EL (cell line): ENCODE measurements at regions not wholly inside any gene's neighbourhood (a gene's known extent, or its start where the extent isn't known, plus 50 kb on each side); places are given as distances from the start of the nearest gene placed in this dataset.
A peak's percentile ranks its signal among the peaks of the same experiment; 100 is the strongest.
"Not testable (repeated sequence)": the region's sequence is repeated elsewhere in the genome, so short reads cannot be mapped to it uniquely, and the experiment has no call there.

ENCODE experiments used
- DNase-seq: peaks from one replicate; pipeline ENCODE4 v3.0.0-alpha.2; 2016

DNA sequence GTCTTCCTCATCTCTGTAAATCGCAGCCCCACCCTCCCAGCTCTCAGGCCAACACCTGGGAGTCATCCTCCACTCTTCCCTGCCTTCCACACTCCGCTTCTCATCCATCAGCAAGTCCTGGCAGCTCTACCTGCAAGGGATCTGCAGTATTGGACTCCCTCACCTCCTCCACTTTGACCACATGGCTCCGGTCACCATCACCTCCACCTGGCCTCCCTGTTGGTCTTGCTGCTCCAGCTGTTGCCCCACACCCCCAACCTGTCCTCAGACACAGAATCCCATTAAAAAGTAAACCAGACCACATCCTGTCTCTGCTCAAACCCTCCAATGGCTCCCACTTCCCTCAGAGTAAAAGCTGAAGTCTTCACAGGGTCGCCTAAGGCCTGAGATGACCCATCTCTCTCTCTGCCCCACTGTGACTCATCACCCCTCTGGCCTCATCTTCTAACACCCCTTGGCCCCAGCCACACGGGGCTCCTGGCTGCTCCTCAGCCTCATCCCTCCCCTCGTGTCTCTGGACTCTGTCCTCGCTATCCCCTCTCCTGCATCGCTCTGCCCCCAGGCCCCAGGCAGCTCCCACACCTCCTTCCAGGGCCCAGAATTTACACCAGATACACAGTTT, 185.1 kb upstream of the SULF2 start:
- peak; percentile 51 for DNase-seq

DNA sequence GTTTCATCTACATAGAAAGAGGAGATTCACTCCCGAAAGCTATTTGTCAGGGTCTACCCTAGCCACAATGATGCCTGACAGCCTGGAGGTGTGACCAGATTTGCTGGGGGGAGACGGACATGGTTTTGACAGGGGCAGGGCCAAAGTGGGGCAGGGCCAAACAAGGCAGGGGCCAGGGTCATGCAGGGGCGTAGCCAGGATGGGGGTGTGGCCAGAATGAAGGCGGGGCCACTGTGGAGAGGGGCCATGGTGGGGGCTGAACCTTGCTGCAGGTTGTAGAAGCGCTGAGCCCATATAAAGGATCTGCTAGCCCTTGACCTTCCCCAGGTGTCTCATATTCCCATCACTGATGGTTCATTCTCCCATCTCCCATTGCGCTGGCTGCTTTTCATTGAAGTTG, 184.1 kb upstream of the SULF2 start:
- no peak for DNase-seq

DNA sequence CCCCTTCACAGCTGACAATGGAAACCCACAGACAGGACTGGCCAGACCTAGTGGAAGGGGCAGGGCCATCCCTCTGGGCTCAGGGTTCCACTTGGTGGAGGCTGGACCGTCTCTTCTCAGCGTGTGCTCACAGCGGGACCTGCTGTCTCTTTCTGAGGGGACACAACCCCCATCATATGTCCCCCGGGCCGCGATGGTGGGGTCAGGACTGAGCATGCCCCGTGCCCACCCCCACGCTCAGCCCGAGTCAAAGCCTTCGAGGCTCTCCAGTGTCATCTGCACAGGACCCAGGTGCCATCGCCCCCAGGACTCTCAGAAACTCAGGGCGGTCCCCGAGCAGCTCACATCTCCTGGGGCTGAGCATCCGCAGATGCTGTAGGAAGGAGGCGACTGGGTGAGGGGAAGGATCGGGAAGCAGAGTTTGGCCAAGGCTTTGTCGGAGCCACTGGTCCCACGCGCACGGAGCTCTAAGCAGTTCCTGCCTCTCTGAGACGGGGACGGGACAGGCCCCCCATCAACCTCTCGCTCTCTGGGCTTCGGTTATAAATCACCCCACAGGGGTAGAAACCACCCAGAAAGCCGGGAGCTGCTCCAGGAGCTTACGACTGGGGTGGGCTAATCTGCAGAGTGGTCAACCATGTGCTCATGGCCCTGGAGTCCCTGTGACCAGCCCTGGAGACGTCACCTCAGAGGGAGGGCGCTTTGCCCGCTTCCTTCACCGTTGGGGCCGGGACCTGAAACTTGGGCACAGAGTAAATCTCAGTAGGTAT, 183.4 kb upstream of the SULF2 start:
- no peak for DNase-seq

DNA sequence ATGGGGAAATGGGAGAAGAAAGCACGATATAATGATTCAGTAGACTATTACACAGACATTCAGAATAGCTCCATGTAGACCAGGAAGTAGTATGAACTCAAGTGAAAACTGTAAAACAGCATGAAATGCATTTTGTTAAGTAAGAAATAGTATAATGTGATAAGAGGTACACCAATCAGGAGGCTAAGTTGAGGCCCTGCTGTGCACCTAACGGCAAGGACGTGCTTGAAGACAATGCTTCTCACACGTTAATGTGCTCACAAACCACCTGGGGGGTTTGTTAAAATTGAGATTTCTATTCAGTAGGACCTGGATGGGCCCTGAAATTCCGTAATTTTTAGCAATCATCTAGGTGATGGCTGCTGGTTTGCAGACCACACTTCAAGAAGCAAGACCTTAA, 178.9 kb upstream of the SULF2 start:
- DNase-seq: no peak

GRCh38 chr20:47963022-47963421, 177.7 kb upstream of the SULF2 start:
- no peak for DNase-seq

DNA sequence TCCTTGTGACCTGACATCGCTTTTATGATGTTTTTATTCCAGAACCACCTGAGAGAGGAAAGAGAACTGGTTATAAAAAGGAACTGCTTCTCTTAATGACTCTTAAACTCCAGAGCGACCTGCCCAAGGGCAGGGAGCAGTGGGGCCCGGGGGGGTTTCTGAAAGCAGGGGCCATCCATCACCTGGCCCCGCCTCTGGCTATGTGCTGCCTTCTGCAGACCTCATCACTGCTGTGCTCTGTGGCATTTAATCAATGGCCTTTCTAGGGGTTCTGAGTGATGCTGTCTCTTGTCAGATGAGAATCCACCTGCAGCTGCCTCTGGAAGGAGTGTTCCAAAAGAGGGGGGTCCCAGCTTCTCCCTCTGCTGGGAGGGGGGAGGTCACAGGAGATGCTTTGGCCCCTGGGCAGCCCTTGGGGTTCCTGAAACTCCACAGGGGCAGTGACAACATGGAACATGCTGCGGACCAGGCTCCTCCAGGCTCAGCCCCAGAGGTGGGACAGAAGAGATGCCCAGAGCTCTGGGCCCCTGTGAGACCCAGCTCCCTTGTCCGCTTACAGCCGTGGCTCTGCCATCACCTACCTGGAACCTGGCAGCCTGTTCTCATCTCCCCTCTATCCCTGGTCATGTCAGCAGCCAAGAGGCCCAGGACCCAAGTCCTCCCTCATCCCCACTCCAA, 177.1 kb upstream of the SULF2 start:
- no peak for DNase-seq

- DNase-seq: no peak
Observed at GRCh38 chr20:47960769-47961541, 175.7 kb upstream of the SULF2 start.

DNA sequence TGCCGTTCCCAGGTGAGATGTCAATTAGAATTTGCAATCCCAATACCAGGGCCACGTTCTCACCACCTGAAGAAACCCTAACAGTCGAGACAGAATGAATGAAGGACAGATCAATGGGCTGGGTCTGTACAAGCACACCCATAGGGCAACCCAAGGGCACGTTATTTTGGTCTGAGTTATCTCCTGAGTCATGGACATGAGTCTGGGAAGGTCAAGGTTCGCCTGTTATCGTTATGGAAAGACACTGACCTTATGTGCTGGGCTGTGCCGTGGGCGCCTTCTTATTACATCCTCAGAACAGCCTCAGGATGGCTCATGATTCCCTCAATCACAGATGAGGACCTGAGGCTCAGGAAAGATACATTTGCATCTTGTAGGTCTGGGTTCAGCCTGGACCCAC, 175.0 kb upstream of the SULF2 start:
- DNase-seq: no peak

GRCh38 chr20:47957989-47958801, 172.9 kb upstream of the SULF2 start:
- DNase-seq: not testable (repeated sequence)

- no peak for DNase-seq
Observed at GRCh38 chr20:47957135-47957534, 171.9 kb upstream of the SULF2 start.

DNA sequence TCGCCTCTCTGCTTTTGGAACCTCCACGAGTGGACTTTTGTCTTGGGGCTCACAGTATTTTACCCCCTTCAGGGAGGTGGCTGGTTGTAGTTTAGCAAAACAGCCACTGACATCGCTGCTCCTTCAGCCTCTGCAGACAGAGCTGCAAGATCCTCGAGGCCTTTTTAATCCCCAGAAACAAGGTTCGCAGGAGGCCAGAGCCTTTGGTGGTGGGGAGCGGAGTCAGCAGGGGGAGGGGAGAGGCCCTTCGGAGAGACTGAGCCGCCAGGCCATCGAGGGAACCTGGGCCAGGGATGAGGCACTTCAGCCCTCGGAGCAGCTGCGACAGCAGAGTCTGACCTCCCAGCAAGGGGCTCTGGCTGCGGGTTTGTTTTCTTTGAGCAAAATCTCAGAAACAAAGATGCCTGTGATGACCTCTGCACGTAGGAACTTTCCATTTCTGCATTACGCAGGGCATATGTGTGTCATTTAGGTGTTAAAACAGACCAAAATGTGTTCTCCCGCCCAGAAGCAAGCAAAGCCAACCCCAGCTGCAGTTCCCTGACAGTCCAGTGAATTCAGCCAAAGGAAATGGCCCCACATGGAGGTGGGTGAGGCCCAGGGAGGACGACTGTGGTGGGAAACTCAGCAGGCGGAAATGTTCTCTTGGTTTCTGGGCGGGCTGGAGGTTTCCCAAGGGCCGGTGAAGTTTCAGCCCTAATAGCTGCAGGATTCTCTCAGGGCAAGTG, 171.2 kb upstream of the SULF2 start:
- DNase-seq: no peak

GRCh38 chr20:47953471-47953870, 168.2 kb upstream of the SULF2 start:
- DNase-seq: no peak

- DNase-seq: no peak
Observed at GRCh38 chr20:47952023-47952564, 166.8 kb upstream of the SULF2 start.

GRCh38 chr20:47951521-47951971, 166.3 kb upstream of the SULF2 start:
- DNase-seq: peak; percentile 19

- no peak for DNase-seq
Observed at GRCh38 chr20:47950913-47951283, 165.6 kb upstream of the SULF2 start.

DNA sequence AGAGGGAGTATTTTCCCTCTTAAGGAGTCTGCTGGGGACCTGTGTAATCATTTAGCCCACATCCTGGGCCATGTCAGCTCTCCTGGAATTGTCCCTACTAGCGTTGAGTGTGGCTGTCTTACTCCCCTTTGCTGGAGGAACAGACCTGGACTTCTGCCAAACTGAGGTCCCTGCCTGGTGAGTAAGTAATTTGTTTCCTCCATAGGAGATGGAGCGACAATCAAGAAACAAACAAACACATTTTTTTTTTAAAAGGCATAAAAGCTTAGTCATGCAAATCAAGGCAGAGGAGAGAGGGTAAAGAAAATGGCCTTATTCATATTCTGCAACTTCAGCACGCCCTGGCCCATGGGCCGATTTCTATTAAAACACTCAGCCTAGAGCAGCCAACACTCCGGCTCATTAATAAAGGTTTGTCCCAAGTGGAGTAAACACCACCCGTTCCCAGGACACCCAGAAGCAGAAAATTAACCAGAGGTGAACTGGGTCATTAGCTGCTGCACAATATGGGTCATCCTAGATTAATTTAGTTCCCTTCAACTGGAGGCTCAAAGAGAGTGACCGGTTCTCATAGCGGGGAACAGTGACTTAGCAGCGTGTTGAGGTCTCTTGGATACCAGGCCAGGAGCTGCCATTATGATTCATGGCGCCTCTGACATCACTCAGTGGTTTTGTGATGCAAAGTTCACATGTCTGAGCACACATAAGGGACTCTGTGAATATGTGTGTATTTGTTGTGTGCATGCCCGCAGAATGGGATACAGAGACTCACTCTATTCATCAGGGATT, 165.0 kb upstream of the SULF2 start:
- DNase-seq: peak; percentile 48

GRCh38 chr20:47949230-47949629, 163.9 kb upstream of the SULF2 start:
- no peak for DNase-seq

GRCh38 chr20:47944682-47945081, 159.4 kb upstream of the SULF2 start:
- no peak for DNase-seq

DNA sequence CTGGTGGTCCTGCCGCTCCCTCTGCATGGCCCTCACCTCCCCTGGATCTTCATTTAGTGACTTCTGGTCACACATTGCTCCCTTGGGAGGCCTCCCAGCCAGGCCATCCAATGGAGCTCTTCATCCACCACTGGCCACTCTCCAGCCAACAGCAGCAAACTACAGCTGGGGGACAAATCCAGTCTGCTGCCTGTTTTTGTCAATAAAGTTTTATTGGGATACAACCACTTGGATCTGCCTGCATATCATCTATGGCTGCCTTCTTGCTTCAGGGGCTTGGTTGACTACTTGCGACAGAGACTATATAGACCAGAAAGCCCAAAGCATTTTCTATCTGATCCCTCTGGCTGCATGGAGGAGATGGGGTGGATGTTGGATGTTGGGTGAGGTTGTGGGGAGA, 156.6 kb upstream of the SULF2 start:
- DNase-seq: no peak

- DNase-seq: no peak
Observed at GRCh38 chr20:47940101-47940813, 155.0 kb upstream of the SULF2 start.
